Hepatocyte (in vitro differentiated cells): ENCODE measurements at regions not wholly inside any gene's neighbourhood (a gene's known extent, or its start where the extent isn't known, plus 50 kb on each side); places are given as distances from the start of the nearest gene placed in this dataset.

Experiments
- EZH2 ChIP-seq: fragments of 200-600 bp; sonication (generic); IDR thresholded peaks from 2 replicates; pipeline ENCODE4 v1.6.1; 2016; ENCODE audit warnings: antibody characterized with exemption, mild to moderate bottlenecking, borderline replicate concordance
- EZH2phosphoT487 ChIP-seq: fragments of 200-600 bp; sonication (generic); IDR thresholded peaks from one replicate; pipeline ENCODE4 v1.6.1; 2018; ENCODE audit warnings: antibody characterized with exemption, mild to moderate bottlenecking, low read depth, moderate library complexity; ENCODE audit not compliant: unreplicated experiment, severe bottlenecking
- TF ChIP-seq, protein P1 (sequence below): fragments of 200-600 bp; sonication (generic); IDR thresholded peaks from 2 replicates; pipeline ENCODE4 v1.5.1; 2016; ENCODE audit warnings: antibody characterized with exemption, mild to moderate bottlenecking; ENCODE audit not compliant: poor library complexity

DNA sequence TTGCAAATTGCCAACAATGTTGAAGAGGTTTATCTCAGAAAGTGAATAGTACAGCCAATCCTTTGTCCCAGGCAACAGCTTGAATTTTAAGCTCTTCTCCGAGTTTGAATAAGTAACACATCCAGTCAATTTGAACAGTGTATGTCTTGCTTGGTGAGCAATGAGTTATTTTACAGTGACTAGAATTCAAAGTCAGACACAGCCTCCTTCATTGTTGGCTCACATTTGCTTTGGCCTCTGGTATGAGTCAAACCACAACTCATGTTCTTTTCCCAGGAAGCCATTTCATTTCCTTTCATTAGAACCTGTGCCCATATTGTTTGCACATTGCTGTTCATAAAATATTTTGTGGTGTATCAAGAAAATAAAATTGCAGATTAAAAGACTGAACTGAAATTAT is 622.0 kb upstream of the DAB2 start:
- TF ChIP-seq, protein P1, sequence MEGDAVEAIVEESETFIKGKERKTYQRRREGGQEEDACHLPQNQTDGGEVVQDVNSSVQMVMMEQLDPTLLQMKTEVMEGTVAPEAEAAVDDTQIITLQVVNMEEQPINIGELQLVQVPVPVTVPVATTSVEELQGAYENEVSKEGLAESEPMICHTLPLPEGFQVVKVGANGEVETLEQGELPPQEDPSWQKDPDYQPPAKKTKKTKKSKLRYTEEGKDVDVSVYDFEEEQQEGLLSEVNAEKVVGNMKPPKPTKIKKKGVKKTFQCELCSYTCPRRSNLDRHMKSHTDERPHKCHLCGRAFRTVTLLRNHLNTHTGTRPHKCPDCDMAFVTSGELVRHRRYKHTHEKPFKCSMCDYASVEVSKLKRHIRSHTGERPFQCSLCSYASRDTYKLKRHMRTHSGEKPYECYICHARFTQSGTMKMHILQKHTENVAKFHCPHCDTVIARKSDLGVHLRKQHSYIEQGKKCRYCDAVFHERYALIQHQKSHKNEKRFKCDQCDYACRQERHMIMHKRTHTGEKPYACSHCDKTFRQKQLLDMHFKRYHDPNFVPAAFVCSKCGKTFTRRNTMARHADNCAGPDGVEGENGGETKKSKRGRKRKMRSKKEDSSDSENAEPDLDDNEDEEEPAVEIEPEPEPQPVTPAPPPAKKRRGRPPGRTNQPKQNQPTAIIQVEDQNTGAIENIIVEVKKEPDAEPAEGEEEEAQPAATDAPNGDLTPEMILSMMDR: no peak
- TF ChIP-seq EZH2 (no peak), EZH2phosphoT487 (no peak)
